ENCODE measurements at regions not wholly inside any gene's neighbourhood (a gene's known extent, or its start where the extent isn't known, plus 50 kb on each side); places are given as distances from the start of the nearest gene placed in this dataset.

GRCh38 chr11:70782401-70782913 lies 384.1 kb downstream of the CTTN start:
- no peak for DNase-seq (ENCODE audit: low read depth in 2 of 2)
- H3K4me3 ChIP-seq (replicated peaks in 1 of 2; ENCODE audit: low read depth in 2 of 2, low read length in 2 of 2) = no peak overlapping the region
- no peak for TF ChIP-seq CTCF (IDR thresholded peaks at IDR 0.05; ENCODE audit: low read depth, low read length)

DNA sequence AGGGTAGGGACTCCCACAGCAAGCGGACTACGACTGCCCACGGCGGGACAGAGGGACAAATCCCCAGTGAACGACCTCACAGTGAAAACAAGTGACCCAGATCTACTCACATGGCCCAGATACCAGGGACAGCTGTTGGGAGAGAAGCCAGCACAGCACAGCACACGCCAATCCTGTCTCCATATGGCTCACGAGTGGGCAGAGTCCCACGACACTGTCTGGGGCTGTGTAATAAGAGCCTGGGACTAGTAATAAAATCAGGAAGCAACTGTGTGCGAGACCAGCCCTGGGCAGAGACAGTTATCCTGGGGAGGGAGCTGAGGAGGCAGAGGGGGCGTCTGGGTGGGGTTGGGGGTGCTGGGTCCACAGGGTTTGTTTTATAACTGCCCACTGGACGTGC lies 385.0 kb downstream of the CTTN start:
- no peak overlapping the region for H3K4me3 ChIP-seq (replicated peaks in 1 of 2; ENCODE audit: low read depth in 2 of 2, low read length in 2 of 2)
- TF ChIP-seq CTCF (IDR thresholded peaks at IDR 0.05; ENCODE audit: low read depth, low read length) = no peak
- DNase-seq (ENCODE audit: low read depth in 2 of 2) = no peak

GRCh38 chr11:70783821-70784220 lies 385.5 kb downstream of the CTTN start:
- H3K4me3 ChIP-seq (replicated peaks in 1 of 2; ENCODE audit: low read depth in 2 of 2, low read length in 2 of 2) = no peak overlapping the region
- no peak for TF ChIP-seq CTCF (IDR thresholded peaks at IDR 0.05; ENCODE audit: low read depth, low read length)
- DNase-seq (ENCODE audit: low read depth in 2 of 2) = no peak

GRCh38 chr11:70785372-70785771 lies 387.0 kb downstream of the CTTN start:
- no peak for DNase-seq (ENCODE audit: low read depth in 2 of 2)
- no peak for TF ChIP-seq CTCF (IDR thresholded peaks at IDR 0.05; ENCODE audit: low read depth, low read length)
- no peak overlapping the region for H3K4me3 ChIP-seq (replicated peaks in 1 of 2; ENCODE audit: low read depth in 2 of 2, low read length in 2 of 2)

DNA sequence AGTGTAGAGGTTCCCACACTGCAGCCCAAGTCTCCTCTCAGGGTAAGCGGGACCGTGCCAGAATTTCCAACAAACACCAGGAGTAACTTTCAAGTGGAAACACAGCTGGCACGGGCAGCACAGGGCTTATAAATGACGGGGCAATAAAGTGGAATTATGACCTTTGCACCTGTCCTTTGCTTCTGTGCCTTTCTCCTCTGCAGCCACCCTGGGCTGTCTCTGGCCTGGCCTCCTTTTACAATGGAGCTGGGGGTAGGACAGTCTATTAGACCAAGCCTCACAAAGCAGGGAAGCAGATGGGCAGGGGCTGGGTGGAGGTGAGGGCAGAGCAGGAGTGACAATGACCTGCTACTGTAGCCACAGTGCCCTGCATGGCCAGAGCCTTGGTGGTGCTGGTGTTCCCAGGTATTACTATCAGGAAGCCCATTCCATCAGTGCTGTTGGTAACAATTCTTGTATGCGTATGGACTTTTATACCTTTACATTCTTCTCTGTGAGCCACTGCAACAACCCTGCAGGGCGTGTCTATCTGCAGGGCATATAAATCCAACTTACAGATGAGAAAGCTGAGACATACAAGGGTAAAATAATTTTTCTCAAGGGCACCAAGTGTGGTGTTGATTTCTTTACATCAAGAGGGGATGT lies 387.8 kb downstream of the CTTN start:
- no peak for TF ChIP-seq CTCF (IDR thresholded peaks at IDR 0.05; ENCODE audit: low read depth, low read length)
- DNase-seq (ENCODE audit: low read depth in 2 of 2) = no peak
- H3K4me3 ChIP-seq (replicated peaks in 1 of 2; ENCODE audit: low read depth in 2 of 2, low read length in 2 of 2) = no peak overlapping the region

DNA sequence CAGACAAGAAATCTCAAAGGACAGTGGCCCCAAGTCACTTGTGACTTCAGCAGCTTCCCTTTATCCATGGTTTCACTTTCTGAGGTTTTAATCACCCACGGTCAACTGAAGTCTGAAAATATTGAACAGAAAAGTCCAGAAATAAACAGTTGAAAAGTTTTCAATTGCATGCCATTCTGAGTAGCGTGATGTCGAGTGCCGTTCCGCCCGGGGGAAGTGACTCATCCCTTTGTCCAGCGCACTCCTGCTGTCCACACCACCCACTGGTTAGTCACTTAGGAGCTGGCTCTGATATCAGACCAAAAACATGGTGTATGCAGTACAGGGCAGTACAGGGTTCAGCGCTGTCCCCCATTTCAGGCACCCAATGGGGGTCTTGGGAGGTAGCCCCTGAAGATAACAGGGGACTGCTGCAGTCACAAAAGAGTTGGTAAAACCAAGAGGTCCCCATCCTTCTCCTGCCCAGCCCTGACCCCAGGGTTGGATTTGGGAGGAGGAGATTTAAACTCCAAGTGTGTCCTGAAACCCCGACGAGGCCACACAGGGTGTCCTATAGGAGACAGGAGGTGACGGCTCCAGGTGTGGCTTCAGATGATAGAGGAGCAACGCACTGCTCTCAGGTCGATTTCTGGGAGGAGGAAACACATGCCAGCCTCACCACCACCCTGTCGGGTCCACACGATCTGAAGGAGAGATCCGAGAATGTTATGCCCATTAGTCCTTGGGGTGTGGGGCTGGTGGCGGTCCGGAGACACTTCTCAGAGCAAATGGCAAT lies 390.1 kb downstream of the CTTN start:
- no peak for TF ChIP-seq CTCF (IDR thresholded peaks at IDR 0.05; ENCODE audit: low read depth, low read length)
- peak; percentile 75 to 83 for DNase-seq (ENCODE audit: low read depth in 2 of 2)
- no peak overlapping the region for H3K4me3 ChIP-seq (replicated peaks in 1 of 2; ENCODE audit: low read depth in 2 of 2, low read length in 2 of 2)

All from cardiac fibroblast (primary cell).